GM12891 (cell line): ENCODE measurements at regions not wholly inside any gene's neighbourhood (a gene's known extent, or its start where the extent isn't known, plus 50 kb on each side); places are given as distances from the start of the nearest gene placed in this dataset.

Experiments used
- POLR2AphosphoS5 ChIP-seq: IDR thresholded peaks from 2 replicates; pipeline ENCODE4 v1.6.1; 2011; ENCODE audit warnings: low read depth, low read length, control low read depth
- TAF1 ChIP-seq: IDR thresholded peaks from 2 replicates; pipeline ENCODE4 v1.6.1; 2011; ENCODE audit warnings: low read depth, low read length, control low read depth

DNA sequence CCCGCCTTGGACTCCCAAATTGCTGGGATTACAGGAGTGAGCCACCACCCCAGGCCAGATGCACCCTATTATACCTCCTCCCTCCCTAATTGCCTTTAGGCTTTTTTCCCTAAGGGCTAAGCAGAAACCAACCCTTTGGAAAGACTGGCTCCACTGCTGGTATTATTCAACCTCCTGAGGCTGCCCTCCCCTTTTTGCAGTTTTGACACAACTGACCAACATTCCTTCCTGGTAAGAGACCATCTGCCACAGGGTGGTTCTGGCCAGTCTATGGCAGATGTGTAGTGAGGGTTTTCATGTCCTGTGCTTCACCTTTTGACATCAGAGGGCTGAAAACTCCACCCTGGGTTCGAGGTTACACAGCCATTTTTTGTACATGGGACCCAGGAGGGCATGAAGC is 1785.3 kb upstream of the CELF4 start:
- TF ChIP-seq TAF1, result no peak
- TF ChIP-seq POLR2AphosphoS5, result no peak
